GM21529 (cell line): ENCODE measurements at regions not wholly inside any gene's neighbourhood (a gene's known extent, or its start where the extent isn't known, plus 50 kb on each side); places are given as distances from the start of the nearest gene placed in this dataset.
"Not testable (repeated sequence)": the region's sequence is repeated elsewhere in the genome, so short reads cannot be mapped to it uniquely, and the experiment has no call there.

Experiments used
- ATAC-seq: cut with Tn5 transposase; IDR thresholded peaks from one replicate; pipeline ENCODE4 v1.9.1; 2021; ENCODE audit not compliant: unreplicated experiment

DNA sequence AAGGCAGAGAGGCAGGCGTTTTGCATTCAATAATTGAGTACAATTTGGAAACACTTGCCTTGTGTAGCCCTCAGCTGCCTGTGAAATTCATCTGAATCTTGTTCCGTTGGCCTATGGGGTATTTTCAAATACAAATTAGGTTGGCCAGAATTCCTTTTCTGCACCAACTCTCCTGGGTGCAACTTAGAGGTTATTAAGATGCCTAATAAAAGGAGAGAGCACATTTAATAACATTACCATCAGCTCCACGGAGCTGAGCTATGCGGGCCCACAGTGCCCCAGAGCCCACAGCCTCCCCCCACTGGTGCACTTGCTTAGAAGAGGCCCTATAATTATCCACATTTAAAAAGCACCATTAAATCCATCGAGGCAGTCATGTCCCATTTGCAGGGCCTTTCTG is 367.6 kb upstream of the CLINT1 start:
- ATAC-seq, result no peak

DNA sequence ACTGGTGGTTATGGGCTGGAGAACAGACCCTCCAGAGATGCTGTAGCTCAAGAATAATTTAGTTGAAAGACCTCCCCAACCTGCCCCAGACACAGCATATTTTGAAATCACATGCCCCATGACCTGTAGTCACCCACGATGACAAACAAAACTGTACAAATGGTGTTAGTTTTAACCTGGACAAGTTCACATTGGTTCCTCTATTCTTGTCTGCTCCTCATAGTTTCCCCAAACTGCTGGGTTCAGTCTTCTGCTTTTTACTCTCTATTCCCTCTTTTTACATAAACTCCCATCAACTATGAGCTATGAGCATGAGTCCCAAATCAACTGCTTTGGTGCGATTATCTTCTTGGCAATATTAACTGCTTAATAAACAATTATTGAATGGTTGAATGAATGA is 365.3 kb upstream of the CLINT1 start:
- ATAC-seq, result no peak

DNA sequence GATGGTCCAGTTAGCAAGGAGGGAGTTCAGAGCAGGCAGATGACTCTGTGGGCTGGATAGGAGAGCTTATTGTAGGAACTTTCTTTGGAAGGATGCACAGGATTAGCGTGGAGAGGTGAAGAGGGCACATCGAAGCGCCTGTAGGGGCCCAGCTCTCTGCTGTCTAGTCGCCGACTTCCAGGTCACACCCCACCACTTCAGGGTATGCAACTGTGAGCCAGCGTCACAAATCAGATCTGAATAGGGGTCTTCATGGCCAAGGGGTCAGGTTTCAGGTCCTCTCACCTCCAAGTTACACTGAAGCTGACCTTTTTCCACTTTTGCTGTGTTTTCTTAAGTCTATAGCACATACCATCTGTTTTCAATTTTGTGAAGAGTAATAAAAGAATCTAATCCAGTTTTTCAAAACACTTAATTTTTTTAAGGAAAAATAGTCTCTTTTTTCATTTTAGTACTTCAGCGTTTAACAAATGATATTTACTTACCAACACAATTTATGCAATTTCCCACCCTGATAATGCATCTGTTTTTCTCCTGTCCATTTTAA is 364.2 kb upstream of the CLINT1 start:
- no peak for ATAC-seq

DNA sequence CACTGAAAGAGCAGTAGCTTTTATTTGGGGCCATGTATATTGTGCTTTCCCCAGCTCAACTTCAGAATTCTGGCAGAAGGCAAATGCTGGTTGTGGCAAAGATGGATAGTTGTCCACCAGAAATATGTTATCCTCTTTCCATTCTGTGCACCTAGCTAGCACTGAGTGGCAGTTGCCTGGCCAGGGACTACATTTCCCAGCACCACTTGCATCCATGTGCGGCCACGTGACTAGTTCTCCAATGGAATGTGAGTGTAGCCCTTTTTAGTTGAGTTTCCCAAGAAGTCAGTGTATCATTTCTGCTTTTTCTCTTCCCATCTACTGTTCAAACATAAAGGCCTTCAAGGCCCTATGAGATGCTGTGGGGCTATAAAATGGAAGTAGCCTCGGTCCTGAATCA is 354.0 kb upstream of the CLINT1 start:
- ATAC-seq, result no peak

DNA sequence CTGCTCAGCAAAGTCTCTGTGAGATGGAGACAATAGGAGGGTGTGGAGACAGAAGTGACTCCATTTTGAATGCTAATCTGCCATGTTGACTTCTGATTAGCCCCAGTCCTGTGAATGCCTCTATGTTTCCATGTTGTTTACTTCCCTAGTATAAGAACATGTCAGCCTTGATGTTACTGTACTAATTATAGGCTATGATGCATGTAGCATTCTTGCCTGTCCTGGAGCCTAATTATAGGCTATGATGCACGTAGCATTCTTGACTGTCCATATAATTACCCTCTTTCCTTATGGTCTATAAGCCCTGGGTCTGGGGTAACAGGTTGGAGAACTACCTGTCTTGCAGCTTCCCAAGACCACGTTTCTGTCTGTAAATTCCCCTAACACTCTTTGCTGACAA is 353.3 kb upstream of the CLINT1 start:
- ATAC-seq, result no peak

DNA sequence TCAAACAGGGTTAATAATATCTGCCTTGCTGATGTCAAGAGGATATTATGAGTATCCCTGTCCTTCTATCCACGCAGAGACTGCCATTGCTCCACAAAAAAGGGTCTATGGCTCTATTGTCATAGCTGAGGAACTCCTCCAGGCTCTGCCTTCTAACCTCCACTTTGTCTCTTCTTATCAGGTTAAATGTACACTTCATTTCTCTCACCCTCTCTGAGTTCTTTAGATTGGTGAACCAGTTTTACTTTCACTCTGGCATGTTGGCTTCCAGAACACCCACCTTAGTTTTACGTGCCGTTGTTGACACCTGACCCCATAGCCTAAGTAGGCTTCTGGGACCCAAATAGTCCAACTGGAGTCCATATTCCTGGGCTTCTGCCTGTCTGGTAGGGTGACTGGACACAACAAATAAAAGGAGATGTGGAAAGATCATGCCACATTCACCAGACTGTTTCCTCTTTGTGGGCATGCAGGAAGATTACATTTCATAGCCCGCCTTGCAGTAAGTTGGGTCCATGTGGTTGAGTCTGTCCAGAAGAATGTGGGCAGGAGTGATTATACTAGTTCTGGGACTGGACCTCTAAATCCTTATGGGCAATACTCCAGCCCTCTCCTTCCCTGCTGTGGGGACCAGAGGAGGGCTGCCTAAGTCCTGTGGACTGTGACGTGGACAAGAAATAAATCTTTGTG is 350.4 kb upstream of the CLINT1 start:
- ATAC-seq, result no peak

DNA sequence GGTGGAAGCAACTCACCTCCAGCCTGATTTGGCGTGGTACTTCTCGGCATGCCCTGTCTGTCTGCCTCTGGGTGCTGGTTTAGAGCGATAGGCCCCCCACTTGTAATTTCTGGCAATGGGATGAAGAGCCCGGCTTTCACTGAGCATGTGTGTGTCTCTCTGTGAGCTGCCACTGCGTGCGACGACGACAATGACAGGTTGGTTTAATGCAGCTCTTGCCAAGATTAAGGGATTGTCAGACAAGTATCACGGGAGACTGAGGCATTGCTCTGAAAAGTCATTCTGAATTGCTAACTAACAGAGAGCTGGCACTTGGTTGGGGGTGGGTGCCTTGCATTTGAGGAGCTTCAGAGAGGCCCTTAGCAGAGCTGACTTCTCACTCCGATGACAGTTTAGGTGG is 348.8 kb upstream of the CLINT1 start:
- no peak for ATAC-seq

DNA sequence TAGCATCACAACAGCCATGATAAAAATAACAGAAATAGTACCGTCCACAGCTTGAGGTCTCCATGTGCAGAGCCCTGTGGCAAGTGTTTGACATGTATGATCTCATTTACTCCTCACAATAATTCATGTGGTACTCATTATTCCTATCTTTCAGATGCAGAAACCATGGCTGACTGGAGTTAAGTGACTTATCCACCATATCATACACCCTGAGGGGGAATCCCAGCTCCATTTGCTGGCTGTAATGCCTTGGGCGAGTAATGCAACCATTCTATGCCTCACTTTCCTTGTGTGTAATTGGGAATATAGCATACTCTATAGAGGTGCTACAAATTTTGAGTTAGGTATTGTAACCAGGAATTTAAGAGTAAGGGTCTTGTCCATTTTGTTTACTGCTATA is 347.0 kb upstream of the CLINT1 start:
- no peak for ATAC-seq

DNA sequence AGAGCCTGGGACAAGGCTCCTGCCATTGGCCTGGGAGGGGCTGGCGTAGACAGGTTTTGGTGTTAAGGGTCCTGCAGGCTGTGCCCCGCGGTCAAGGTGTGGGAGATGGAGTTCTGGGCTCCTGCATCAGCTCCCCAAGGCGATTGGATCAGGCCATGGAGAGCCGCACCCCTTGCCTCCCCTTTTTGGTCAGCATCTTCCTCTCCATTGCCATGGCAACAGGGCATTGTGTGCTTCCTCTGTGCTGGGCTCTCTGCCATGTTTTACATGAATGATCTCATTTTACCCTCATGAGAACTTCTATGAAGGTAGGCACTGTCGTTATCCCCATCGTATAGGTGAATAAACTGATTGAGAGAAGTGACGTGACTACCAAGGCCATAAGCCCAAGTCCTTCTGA is 344.3 kb upstream of the CLINT1 start:
- ATAC-seq, result no peak

DNA sequence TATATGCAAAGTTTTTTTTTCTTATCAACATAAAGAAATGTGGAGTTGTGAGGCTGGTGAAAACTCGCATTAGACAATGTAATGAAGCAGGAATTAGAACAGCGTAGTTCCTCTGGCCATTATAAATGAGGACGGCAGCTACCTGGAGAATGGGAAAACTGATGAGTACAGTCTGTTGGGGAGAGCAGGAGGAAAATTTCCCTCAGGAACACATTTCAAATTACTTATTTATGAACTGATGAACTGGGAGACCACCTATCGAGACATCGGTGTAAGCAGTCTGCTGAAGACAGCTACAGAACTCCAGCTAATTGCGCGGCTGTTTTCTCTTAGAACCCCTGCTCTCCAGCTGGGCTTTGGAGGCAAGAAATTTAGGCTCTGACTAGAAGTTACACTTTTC is 343.9 kb upstream of the CLINT1 start:
- ATAC-seq, result no peak

DNA sequence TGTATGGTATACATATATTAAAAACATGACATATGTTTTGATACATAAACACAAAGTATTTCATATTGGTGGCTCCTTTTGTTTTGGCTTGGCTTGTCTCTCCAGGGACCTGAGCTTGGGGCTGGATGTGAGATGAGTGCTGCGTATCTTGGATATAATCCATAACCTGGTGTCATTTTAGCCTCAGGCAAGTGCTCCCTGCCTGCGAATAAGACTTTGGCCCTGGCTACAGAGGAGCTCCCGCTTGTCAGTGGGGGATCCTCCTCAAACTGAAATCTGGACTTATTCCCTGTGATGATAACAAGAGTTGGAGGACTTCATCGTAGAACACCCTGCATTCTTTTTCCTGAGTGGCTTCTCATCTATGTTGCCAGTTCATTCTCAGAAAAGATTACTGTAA is 341.7 kb upstream of the CLINT1 start:
- ATAC-seq, result no peak

DNA sequence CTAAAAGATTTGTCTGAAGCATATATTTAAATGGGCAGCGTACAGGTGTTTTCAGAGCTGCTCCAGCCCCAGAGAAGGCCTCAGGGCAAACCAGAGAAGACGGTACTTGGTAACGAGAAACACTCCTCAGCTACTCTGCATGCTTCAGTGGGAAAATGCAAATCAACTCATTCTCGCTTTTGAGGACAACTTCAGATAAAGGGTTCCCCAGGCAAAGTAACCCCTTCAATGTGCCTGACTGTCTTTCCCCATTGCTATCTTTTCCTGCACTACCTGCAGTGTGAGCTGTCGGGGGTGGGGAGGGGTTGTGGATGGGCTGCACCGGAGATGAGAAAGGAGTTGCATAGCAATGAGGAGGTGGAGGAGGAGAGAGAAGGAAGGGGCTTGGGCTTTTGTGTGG is 339.7 kb upstream of the CLINT1 start:
- ATAC-seq, result peak; percentile 99

DNA sequence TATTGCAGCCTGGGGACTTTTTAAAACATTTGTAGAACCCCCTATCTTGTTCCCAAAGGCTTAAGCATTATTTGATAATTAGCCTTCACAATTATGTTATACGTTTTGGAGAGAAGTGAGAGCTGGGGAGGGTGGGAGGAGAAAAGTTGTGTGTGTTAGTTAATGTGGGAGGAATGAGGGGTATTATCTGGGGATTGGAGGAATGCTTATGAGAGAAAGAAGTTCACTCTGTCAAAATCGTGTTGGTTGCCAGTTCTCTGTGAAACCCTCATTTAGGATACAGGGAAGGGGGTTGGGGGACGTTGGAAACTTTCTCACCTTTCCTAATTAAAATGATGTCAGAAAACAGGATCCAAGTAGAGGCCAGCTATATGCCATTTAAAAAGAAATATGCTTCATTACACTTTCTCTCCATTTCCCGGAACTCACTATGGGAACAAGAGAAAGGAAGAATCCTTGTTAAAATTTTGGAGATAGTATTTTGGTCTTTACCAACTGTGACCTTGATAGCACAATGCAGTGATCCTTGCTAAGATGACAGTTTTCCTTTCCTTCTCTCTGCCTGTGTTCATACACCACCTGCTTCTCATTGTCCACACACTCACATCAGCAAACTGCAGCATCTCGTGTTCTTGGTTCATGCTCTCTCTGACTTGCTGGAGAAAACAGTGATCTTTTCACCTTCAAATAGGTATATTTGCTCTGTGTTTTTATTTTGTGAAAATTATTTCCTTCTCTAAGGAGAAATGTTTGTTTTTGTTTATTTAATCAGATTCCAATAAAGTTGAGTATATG is 336.7 kb upstream of the CLINT1 start:
- no peak for ATAC-seq

DNA sequence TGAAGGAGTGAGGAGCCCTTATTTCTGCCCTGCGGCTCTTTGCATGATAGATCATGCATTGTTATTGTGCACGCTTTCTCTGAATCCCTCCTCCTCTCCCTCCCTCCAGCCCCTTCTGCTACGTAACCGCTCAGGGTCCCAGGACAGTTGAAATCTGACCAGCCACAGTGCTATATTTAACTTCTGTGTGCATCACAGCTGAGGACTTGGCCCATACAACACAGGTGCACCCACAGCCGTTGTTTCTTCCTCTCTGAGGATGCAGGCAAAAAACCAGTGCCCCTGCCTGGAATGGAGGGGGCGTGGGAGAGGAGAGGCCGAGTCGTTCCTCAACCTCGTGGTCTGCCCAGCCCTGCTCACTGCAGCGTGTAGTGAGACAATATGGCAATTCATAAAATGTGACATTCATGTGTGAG is 335.6 kb upstream of the CLINT1 start:
- ATAC-seq, result no peak

DNA sequence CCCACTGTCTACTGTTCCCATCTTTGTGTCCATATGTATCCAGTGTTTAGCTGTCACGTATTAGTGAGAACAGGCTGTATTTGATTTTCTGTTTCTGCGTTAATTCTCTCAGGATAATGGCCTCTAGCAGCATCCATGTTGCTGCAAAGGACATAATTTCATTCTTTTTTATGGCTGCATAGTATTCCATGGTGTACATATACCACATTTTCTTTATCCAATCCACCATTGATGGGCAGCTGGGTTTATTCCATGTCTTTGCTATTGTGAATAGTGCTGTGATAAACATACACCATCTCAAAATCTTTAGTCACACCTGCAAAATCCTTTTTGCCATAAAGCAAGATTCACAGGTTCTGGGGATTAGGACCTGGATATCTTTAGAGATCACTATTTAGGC is 334.4 kb upstream of the CLINT1 start:
- not testable (repeated sequence) for ATAC-seq

DNA sequence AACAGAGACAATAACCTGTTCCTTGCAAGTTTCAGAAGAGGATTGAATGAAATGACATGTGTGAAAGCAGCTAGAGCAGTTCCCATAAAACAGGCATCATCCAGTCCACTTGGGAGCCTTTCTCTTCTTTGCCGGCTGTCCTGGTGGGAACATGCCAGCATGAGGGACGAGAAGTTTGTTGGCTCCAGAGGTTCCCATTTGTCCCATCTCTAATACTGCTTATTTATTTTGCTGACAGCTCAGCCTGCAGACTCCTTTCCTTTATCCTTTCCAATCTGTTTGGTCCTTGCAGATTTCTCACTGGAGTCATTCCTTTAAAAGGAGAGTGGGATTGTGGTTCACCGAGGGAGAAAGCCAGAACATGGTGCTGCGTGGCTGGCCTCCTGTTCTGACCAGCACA is 321.5 kb upstream of the CLINT1 start:
- no peak for ATAC-seq

DNA sequence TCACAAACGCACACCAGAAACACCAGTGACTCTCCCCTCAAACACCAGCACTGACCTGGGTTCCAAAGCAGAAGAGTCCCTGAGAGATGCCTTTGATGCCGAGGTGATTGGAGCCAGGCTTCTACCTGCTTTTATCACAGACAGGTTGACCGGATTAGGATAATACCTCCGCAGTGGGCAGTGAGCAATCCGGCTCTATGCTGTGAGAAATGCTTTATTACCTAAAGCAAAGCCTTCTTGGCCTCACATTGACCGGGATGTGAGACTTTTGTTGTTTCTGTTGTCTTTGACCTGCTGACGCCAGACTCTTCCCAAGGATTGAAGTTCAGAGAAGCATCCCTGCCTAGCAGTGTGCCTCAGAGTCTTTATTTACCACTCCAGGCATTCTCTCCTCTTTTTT is 320.3 kb upstream of the CLINT1 start:
- no peak for ATAC-seq

DNA sequence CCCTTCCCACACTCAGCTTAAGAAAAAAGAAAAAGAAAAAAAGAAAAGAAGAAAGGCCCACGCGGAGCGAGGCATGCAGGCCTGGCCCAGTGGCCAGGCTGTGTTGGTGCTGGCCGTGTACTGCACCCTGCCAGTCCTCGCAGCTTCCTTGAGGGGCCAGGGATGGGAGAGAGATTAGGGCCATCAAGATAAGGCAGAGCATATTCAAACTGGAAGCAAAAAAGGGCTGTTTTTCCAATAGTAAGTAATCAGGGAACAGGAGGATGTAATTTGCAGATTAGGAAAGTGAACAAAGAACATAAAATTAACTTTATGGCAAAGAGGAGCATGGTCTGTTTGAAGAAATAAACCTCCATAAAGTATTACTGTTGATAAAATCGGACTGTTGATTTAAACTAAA is 319.6 kb upstream of the CLINT1 start:
- ATAC-seq, result no peak

DNA sequence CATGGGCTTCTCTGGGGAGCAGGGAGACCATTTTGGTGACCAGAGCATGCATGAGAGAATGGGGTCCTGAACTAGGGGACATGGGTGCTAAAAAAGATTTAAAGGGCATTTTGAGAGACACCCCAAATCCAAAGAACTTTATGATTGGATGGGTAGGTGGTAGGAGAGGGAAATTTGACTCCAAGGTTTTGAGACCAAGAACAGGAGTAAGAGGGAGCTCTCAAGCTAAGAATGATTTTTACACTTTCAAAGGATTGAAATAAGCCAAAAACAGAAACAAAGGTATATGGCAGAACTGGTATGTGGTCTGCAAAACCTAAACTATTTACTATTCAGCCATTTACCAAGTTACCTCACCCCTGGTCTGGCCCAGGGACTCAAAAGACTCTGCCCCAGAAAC is 318.2 kb upstream of the CLINT1 start:
- no peak for ATAC-seq

DNA sequence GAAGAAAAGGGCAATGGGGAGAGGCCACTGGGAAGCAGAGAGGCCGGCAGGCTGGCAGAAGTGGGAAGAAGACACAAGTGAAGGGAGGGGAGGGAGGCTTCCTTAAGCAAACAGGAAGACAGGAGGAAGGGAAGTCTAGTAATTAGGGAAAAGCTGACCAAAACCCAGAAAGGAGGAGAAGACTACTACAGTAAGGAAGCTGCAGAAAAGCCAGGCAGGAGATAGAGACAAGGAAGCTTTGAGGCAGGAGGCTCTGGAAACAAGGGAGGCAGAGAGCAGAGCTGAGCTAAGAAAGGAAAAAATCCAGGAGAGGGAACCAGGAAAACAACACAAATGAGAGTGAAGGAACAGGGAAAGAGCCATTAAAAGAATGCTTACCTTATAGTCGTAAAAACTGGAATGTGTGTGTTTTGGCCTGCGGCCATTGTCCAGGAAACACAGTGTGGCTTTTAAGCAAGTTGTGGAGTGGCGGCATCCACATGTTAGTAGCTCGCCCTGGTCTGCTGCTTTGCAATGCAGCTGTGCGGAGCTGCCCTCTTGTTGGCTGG is 317.1 kb upstream of the CLINT1 start:
- ATAC-seq, result no peak

DNA sequence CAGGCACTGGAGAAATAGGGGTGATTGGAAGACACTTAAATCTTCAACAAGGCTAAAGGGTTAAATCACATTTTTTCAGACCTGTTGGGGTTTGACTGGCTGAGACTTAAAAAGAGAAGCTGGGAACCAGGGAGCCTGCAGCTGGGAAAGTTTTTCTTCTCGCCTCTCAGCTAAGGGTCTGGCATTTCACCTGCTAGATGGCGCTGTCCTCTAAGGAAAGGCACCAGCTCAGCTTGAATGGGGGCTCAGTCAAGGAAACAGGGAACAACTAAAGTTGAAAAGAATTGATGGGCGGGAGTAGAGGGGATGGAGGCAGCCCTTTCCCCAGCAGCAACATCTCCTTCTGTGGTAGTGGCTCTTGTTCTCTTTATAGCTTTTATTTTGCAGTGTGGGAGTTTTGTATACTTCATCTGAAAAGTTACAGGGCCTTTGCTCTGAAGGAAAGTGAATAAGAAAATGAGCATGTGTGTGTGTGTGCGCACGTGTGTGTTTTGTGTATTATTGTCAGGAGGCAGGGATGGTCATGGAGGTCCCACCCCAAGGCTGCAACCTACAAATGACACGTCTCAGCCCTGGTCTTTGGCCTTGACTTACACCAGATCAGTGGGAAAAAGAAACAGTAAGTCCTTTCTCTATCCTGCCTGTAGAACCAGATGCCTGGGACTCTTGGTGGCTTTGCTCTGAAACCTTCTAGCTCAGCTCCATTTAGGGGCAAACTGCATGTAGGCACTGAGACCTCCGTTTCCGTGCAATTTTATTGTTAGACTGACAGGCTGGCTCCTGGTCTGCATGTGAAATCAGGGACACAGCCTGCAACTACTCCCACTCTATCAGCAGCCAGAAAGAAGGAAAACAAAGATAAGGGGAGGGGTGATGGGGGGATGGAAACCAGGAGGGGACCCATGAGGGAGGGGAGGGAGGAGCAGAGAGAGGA is 316.2 kb upstream of the CLINT1 start:
- peak; percentile 69 for ATAC-seq
